HG03354 (cell line): ENCODE measurements at regions not wholly inside any gene's neighbourhood (a gene's known extent, or its start where the extent isn't known, plus 50 kb on each side); places are given as distances from the start of the nearest gene placed in this dataset.
"Not testable (repeated sequence)": the region's sequence is repeated elsewhere in the genome, so short reads cannot be mapped to it uniquely, and the experiment has no call there.

Experiments
- ATAC-seq: cut with Tn5 transposase; IDR thresholded peaks from one replicate; pipeline ENCODE4 v1.9.1; 2021; ENCODE audit warnings: mild to moderate bottlenecking; ENCODE audit not compliant: unreplicated experiment, poor library complexity, severe bottlenecking

DNA sequence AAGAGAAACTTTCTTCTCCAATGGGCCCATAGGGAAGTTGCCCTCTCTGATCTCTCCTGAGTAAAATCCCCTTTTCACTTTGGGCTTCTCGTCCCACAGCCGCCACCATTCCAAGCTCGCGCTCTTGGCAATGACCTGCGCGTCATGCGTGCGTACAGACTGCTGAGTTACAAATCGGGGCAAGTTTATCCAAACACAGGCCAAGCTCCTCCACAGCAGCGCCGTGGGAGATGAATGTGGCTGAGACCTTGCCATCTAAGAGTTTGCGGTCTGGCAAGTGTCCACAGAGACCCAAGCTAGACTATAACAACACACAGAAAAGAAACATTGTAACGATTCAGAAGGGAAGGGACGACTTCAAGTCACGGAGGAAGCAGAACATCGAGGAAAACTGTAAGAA lies 116.3 kb upstream of the SOD1 start:
- ATAC-seq: no peak

DNA sequence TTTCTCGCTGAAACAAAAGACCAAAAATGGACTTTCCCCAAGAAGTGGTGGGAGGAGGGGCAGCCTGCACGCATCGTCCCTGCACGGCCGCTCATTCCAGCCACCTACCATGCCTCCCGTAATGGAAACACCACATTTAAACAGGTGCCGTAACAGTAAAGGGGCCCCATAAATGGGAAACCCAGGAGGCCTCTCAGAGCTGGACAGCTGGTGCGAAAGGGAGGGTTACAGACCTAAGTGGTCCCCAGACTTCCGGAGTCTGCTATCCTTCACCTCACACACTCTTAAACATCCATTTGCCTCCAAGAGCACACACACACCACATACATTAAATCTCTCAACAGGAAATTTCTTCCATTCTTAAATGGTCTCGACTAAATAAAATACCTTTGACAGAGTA lies 120.7 kb upstream of the SOD1 start:
- ATAC-seq: no peak

DNA sequence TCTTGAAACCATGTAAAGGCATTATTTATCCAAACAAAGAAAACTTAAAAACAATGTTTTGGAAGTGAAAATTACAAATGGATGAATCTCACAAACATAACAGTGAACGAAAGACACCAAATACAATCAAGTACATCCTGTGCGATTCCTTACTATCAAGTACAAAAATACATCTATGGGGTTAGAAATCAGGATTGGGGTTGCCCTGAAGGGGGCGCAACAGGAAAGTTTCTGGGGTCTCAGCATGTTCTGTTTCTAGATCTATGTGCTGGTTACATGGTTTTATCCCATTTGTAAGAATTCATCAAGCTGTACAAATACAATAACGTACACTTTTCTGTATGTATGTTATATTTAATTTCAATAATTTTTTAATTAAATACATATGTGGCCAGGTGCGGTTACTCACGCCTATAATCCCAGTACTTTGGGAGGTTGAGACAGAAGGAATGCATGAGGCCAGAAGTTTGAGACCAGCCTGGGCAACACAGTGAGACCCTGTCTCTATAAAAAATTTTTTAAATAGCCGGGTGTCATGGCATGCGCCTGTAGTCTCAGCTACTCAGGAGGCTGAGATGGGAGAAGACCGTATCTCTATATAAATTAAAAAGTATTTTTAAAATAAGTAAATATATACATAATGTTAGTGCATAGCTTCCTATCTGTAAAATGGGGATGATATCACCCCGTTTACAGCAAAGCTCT lies 121.5 kb upstream of the SOD1 start:
- ATAC-seq: no peak

DNA sequence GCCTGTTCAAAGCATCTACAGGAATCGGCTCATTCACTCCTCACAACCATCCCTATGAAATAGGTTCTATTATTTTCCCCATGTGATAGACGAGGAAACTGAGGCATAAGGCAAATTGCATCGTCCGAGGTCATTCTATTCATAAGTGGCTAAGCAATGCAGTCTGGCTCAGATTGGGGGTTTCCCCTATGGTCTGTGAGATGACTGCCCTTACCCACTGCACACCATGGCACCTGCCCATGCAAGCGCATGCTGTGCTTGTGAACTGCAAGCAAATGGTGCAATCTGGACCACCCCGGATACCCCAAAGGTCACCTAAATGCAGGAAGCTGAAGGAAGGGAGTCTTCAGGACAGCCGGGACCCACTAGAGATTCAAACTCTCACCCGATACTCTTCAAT lies 123.4 kb upstream of the SOD1 start:
- no peak for ATAC-seq

DNA sequence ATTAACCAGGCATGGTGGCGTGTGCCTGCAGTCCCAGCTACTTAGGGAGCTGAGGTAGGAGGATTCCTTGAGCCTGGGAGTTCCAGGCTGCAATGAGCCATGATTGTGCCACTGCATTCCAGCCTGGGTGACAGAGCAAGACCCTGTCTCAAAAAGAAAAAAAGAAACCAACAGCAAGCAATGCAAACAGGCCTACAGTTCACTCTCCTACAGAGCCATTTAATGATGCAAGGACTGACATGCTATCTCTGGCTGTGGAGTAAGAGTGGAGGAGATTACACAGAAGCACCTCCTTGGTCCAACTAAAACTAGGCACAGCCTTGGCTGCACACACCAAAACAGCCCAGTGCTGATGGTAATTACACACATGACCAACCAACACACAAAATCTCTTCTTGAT lies 127.5 kb upstream of the SOD1 start:
- no peak for ATAC-seq

DNA sequence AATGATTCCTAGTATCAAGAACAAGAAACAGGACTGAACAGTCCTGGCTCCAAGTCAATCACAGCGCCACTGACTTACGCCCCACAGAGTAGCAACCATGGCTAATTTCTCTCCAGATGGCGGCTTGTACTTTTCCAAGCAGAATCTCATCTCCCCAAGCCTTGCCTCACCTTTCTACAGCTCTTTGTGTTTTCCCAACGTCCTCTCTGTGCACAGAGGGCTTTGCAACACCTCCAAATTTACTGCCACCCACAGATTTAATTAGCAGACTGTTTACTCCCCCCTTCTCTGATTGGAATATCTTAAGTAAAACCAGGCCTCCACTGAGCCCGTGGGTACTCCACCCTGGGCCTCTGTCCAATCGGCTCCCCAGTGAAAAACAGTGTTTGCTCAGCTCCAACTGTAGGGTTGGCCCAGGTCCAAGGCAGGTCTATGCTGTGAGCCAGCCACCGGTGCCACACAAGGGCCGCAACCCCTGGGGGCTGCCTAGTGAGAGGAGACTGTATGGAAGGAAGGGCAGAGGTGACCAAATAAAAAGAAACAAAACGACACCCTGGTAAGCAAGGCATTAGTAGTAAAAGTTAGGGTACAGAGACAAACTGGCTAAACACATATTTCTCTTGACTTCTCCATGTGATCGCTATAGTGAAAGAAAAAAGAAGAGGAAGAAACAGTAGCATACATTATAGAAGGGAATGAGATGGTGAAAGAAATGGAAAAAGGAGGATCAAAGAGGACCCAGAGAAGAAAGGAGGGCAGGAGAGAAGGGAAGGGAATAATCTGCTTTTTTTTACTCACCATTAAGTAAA lies 128.4 kb upstream of the SOD1 start:
- no peak for ATAC-seq

DNA sequence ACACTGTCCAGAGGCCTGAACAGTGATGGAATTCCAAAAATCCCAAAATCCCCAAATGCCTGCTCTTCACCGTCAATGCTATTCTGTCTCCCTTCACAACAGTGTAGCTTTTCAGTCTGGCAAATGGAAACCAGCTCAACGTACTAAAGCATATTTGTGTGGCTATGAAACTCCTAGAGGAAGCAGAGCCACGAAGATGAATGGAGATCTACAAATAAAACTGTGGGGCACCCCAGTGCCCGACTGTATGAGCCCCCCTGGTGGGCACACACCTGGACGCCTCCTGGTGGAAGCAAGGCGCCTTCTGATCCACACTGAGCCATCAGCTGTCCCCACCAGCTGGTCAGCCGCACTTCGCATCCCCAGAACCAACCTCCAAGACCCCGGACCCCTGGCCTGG lies 129.1 kb upstream of the SOD1 start:
- no peak for ATAC-seq

DNA sequence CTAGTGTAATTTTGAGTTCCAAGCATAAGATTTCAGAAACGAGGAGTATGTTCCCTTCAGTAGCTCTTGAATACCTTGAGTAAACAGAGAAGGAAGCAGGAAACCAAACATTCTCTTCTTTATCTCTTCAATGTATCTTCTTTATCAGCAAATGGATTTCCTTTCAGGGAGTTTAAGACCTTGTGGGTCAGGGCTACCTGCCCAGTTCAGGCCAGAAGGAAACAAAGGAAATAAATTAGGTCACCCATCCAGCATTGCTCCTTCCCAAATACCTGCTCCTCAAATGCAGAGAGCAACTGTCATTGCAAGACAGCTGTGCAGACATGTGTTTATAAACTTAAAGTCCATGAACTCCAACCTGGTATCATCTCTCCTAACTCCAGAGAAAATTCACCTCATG lies 130.1 kb upstream of the SOD1 start:
- no peak for ATAC-seq

DNA sequence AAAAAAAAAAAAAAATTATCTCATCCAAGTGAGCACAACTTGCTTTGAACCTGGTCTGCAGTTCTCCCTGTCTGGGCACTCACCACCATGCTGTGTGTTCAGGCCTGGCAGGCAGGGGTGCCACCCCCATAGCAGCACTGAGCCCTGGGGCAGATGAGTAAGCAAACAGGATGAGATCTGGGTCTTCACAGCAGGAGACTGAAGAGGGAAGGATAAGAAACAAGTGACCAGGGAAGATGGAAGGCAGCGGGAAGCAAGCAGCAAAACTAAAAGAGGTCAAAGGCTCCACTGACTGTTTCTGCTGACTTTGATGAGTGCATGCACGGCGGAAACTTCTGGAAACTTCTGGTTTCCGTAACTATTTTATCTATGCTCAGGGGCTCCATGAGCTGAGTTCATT lies 133.5 kb upstream of the SOD1 start:
- no peak for ATAC-seq

DNA sequence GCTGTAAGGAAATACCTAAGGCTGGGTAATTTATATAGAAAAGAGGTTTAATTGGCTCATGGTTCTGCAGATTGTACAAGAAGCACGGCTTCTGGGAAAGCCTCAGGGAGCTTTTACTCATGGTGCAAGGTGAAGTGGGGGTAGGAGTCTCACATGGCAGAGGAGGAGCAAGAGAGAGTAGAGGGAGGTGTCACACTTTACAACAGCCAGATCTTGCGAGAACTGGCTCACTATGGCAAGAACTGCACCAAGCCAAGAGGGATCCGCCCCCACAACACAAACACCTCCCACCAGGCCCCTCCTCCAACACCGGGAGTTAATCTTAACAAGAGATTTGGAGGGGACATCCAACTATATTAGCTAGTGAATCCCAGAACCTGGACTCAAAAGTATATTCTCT lies 135.4 kb upstream of the SOD1 start:
- ATAC-seq: no peak

DNA sequence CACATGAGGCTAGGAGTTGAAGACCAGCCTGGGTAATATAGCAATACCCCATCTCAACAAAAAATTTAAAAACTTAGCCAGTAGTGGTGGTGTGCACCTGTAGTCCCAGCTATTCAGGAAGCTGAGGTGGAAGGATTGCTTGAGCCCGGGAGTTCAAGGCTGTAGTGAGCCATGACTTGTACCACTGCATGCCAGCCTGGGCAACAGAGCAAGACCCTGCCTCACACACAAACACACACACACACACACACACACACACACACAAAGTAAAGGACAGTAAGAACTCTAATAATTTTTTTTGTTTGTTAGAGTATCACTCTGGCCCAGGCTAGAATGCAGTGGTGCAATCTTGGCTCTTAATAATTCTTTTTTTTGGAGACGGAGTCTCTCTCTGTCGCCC lies 138.0 kb upstream of the SOD1 start:
- no peak for ATAC-seq

DNA sequence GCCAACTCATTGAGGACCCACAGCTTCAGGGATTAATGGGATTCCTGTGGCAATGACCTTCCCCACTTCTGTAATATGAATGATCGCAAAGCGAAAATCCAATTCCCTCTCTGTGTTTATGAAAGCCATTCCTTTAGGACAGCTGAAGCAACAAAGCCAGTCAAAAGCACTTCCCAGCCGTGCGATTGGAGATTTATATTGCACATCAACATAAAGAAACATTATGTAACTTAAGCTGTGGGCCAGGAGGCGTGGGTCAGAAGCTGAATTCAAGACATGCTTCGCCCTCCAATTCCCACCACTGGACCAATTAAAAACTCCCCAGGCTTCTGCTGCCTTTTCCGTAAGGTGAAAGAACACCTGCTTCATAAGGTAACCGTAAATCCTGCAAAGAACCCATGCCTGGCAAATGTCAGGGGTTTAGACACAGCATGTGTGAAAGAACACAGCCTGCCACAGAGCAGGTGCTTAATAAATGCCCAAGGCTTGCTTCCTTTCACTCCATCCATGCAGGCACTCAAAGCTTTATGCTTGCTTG lies 138.9 kb upstream of the SOD1 start:
- no peak for ATAC-seq

DNA sequence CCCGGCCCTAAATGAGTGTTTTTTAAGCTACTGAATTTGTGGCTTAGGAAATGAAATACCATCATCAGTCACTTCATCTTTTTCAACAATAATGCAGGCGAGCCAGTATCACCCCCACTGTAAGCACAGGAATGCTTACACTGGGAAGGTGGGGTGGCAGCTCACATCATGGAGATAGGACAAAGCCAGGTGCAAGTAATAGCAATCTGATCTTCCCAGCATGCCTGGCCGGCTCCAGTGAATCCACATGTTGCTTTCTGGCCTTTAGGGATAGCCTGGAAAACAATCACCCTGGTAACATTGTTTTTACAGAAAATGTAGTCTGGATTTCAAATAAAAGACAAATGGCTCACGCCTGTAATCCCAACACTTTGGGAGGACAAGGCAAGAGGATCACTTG lies 140.9 kb upstream of the SOD1 start:
- no peak for ATAC-seq

DNA sequence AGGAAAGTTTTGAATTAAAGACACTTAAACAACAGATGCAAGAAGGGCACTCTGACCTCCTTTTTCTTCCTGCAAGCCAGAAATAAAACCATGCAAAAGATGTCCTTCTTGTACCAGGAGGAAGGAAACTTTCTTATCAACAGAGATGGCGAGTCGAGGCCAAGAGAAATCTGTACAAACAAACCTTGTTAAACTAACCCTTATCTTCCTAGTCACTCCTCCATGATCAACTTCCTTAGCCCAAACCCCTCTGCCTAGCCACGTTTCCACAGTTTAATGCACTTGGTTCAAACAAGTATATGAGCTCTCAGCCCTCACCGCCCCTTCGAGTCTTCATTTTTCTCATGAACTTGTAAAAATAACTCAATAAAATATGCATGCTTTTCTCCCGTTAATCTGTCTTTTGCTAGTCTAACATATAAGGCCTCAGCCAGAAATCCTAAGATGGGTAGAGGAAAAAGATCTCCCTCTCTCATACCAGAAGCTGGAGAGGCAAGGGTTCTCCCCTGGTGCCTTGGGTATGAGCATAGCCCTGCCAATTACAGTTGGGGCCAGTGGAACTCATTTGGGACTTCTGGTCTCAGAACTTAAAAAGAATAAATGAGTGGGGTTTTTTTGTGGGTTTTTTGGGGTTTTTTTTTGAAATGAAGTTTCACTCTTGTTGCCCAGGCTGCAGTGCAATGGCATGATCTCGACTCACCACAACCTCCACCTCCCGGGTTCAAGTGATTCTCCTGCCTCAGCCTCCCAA lies 141.7 kb upstream of the SOD1 start:
- ATAC-seq: no peak

DNA sequence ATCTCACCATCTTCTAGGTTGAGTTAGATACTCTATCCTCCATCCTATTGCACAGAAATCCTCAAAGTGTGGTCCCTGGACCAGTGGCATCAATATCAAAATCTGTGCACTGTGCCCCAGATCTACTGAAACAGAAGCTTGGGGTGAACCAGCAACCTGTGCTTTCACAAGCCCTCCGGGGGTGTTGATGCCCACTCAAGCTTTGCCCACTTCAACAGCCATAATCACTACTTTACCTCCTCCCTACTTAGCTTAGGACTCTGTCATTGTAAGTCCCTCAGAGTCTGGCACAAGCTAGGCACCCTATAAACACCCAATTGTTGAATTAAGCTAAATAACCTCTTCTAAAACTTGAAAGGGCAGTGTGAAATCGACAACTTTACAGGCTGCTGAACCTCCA lies 144.2 kb upstream of the SOD1 start:
- no peak for ATAC-seq

DNA sequence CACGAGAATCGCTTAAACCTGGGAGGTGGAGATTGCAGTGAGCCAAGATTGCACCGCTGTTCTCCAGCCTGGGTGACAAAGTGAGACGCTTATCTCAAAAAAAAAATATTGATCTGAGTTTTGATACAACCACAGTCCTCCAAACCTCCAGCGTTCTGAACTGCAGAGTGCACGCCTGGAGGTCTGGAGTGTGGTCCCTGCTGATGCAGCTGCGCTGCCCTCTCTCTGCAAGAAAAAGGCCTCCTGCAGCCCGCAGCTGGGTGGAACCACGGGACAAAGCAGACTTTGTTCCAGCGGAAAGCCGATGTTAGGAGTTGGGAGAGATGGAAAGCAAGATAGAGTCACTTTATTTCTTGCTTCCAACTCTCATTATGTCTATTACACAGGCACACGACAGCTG lies 144.9 kb upstream of the SOD1 start:
- ATAC-seq: no peak

DNA sequence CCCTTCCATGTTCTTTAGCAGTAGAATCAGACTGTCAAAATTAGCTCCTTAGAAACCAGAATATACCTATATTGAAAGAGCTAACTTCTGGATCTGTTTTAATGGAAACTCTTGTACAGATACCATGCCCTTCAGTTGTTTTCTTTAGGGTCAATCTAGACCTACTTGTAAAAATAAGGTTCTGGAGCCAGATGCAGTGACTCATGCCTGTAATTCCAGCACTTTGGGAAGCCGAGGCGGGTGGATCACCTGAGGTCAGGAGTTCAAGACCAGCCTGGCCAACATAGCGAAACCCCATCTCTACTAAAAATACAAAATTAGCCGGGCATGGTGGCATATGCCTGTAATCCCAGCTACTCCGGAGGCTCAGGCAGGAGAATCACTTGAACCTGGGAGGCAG lies 146.0 kb upstream of the SOD1 start:
- ATAC-seq: not testable (repeated sequence)

DNA sequence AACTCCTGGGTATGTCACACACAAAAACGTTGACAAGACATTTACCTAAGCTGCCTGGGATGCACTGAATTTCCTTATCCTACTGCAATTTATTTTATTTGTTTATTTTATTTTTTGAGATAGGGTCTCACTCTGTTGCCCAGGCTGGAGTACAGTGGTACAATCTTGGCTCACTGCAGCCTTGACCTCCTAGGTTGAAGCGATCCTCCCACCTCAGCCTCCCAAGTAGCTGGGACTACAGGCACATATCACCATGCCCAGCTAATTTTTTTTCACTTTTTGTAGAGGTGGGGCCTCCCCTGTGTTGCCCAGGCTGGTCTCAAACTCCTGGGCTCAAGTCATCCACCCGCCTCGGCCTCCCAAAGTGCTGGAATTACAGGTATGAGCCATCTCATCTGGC lies 147.5 kb upstream of the SOD1 start:
- ATAC-seq: not testable (repeated sequence)

DNA sequence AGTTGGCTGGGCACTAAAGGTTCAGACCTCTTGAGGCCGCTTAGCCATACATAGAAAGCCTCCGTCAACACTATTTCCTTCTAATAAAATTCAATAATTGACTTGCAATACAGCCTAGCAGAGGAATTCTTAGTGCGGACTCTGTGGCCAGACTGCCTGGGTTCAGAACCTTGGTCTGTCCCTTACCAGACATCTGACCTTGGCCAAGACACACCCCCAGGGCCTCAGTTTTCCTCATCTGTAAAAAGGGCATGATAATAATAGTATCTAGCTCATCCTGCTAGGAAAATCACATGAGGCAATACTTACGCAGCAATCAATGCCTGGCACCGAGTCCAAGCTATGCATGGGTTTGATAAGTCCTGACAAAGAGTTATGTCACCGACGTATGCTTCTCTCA lies 148.2 kb upstream of the SOD1 start:
- no peak for ATAC-seq

DNA sequence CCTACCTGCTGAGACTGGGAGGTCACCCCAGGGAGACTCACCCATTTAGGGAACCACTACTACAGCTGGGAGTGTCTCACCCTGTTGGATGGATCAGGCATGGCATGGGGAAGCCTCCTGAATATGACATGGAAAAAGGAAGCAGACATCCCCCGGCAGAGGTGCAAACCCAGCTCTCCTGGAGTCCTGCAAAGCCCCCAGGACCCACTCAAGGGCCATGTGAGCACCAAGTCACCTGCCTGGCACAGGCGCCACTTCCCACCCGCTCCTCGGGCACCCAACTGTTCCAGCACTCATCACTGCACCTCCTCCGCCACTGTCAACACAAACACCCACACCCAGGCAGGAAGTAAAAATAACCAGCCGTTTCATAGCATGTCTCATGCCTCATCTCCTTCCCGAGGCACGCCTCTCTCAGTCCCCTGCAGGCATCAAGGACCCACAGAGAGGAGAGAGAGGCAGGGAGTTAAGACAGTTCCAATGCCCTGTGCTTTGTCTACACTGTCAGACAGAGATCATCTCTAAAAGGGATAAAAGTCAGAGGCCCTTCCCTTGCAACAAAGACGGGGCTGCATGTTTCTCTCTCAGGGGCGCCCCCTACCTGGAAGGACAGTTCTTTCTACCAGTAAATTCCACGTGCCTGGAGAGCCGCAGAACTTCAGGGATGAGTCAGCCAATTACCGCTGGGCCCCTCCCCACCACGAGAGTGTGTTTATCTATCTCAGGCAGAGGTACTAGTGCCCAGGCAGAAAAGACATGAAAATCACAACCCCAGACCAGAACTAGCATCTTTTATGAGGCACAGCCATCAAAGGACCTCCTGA lies 150.1 kb upstream of the SOD1 start:
- peak; percentile 51 for ATAC-seq
